ENCODE measurements at regions not wholly inside any gene's neighbourhood (a gene's known extent, or its start where the extent isn't known, plus 50 kb on each side); places are given as distances from the start of the nearest gene placed in this dataset.

DNA sequence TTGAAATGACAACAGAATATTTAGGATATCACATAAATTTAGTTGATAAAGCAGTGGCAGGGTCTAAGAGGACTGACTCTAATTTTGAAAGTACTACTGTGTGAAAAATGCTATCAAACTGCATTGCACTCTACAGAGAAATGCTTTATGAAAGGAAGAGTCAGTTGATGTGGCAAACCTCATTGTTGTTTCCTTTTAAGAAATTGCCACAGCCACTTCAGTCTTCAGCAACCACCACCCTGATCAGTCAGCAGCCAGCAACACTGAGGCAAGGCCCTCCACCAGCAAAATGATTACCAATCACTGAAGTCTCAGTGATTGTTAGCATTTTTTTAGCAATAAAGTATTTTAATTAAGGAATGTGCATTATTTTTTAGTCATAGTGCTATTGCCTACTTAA is 488.7 kb upstream of the SLC39A10 start:
- no peak for DNase-seq (ENCODE audit: low spot score)
- TF ChIP-seq CTCF (IDR thresholded peaks at IDR 0.05): no peak
- ATAC-seq (ENCODE audit: low FRiP score): no peak

GRCh38 chr2:195164930-195165329 is 492.1 kb upstream of the SLC39A10 start:
- no peak for ATAC-seq (ENCODE audit: low FRiP score)
- no peak for TF ChIP-seq CTCF (IDR thresholded peaks at IDR 0.05)
- DNase-seq (ENCODE audit: low spot score): no peak

GRCh38 chr2:195162918-195163317 is 494.1 kb upstream of the SLC39A10 start:
- no peak for TF ChIP-seq CTCF (IDR thresholded peaks at IDR 0.05)
- DNase-seq (ENCODE audit: low spot score) (no peak), ATAC-seq (ENCODE audit: low FRiP score) (no peak)

DNA sequence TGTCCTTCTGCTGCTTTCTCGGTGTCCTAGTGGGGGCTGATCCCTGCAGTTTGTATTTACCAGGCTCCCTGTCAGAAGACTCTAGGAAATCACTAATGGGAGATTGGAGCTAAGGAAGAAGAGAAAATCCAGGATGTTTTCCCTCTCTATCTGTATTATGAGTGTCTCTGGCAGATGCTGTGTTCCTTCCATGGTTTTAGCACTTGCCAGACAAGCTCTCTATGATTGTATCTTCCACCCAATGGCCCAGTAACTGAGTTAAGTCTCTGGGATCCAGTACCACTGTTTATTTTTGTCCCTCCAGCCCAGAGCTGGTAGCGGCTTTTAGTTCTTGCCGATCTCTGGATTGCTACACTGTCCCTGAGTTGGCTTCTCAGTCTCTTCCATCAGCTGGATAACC is 494.8 kb upstream of the SLC39A10 start:
- ATAC-seq (ENCODE audit: low FRiP score) (no peak), DNase-seq (ENCODE audit: low spot score) (no peak)
- TF ChIP-seq CTCF (IDR thresholded peaks at IDR 0.05): no peak

DNA sequence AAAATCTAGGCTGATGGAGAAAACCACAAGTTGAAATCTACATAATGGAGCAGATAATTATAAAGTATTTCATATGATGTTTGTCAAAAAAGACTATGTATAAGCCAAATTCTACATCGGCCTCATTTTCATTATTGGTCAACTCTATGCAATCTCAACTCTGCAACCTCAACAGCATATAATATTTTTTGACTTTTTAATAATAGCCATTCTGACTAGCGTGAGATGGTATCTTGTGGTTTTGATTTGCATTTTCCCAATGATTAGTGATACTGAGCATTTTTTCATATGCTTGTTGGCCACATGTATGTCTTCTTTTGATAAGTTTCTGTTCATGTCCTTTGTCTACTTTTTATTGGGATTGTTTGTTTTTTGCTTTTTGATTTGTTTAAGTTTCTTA is 496.1 kb upstream of the SLC39A10 start:
- ATAC-seq (ENCODE audit: low FRiP score) (no peak), DNase-seq (ENCODE audit: low spot score) (no peak)
- TF ChIP-seq CTCF (IDR thresholded peaks at IDR 0.05): no peak

DNA sequence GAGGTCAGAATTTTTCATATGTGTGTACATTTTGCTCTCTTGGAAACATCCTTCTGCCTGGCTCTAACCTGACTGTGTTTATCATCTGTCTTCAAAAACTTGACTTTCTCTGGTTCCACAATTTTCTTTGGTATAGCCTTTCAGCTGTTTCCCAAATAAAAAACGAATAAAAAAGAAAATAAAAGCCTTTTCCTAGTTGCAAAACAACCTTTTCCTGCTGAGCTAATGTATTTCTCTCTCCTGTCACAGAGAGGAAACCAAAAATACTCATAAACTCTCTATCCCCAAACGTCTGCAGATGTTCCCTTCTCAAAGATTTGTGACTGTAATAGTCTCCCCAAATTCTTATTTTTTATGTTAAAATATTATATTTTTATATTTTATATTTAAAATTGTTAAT is 505.3 kb upstream of the SLC39A10 start:
- no peak for DNase-seq (ENCODE audit: low spot score)
- ATAC-seq (ENCODE audit: low FRiP score): no peak
- no peak for TF ChIP-seq CTCF (IDR thresholded peaks at IDR 0.05)

GRCh38 chr2:195150819-195151218 is 506.2 kb upstream of the SLC39A10 start:
- no peak for TF ChIP-seq CTCF (IDR thresholded peaks at IDR 0.05)
- no peak for DNase-seq (ENCODE audit: low spot score)
- ATAC-seq (ENCODE audit: low FRiP score): no peak

Data from omental fat pad (tissue), 3 donors.